ENCODE measurements at regions not wholly inside any gene's neighbourhood (a gene's known extent, or its start where the extent isn't known, plus 50 kb on each side); places are given as distances from the start of the nearest gene placed in this dataset.
"Not testable (repeated sequence)": the region's sequence is repeated elsewhere in the genome, so short reads cannot be mapped to it uniquely, and the experiment has no call there.

GRCh38 chr21:22263890-22264289 is 1265.7 kb downstream of the NCAM2 start:
- DNase-seq (ENCODE audit: low read depth in 2 of 2) = no peak

GRCh38 chr21:22277341-22277740 is 1279.1 kb downstream of the NCAM2 start:
- no peak for DNase-seq (ENCODE audit: low read depth in 2 of 2)

- no peak for DNase-seq (ENCODE audit: low read depth in 2 of 2)
Measured at GRCh38 chr21:22278366-22278765, 1280.2 kb downstream of the NCAM2 start.

- no peak for DNase-seq (ENCODE audit: low read depth in 2 of 2)
Measured at GRCh38 chr21:22280851-22281250, 1282.6 kb downstream of the NCAM2 start.

GRCh38 chr21:22288885-22289499 is 1290.8 kb downstream of the NCAM2 start:
- DNase-seq (ENCODE audit: low read depth in 2 of 2) = no peak

- DNase-seq (ENCODE audit: low read depth in 2 of 2) = no peak
Measured at GRCh38 chr21:22292144-22292543, 1293.9 kb downstream of the NCAM2 start.

GRCh38 chr21:22297575-22297974 is 1299.4 kb downstream of the NCAM2 start:
- no peak for DNase-seq (ENCODE audit: low read depth in 2 of 2)

GRCh38 chr21:22311741-22312462 is 1313.7 kb downstream of the NCAM2 start:
- DNase-seq (ENCODE audit: low read depth in 2 of 2) = no peak

- DNase-seq (ENCODE audit: low read depth in 2 of 2) = no peak
Measured at GRCh38 chr21:22314963-22315362, 1316.8 kb downstream of the NCAM2 start.

- DNase-seq (ENCODE audit: low read depth in 2 of 2) = no peak
Measured at GRCh38 chr21:22319435-22319834, 1321.2 kb downstream of the NCAM2 start.

- no peak for DNase-seq (ENCODE audit: low read depth in 2 of 2)
Measured at GRCh38 chr21:22342889-22343288, 1344.7 kb downstream of the NCAM2 start.

GRCh38 chr21:22343303-22343702 is 1345.1 kb downstream of the NCAM2 start:
- no peak for DNase-seq (ENCODE audit: low read depth in 2 of 2)

GRCh38 chr21:22343721-22344120 is 1345.5 kb downstream of the NCAM2 start:
- no peak for DNase-seq (ENCODE audit: low read depth in 2 of 2)

GRCh38 chr21:22345624-22346023 is 1347.4 kb downstream of the NCAM2 start:
- DNase-seq (ENCODE audit: low read depth in 2 of 2) = no peak

GRCh38 chr21:22346576-22346975 is 1348.4 kb downstream of the NCAM2 start:
- no peak for DNase-seq (ENCODE audit: low read depth in 2 of 2)

- no peak for DNase-seq (ENCODE audit: low read depth in 2 of 2)
Measured at GRCh38 chr21:22351076-22351475, 1352.9 kb downstream of the NCAM2 start.

GRCh38 chr21:22352088-22352487 is 1353.9 kb downstream of the NCAM2 start:
- no peak for DNase-seq (ENCODE audit: low read depth in 2 of 2)

- no peak for DNase-seq (ENCODE audit: low read depth in 2 of 2)
Measured at GRCh38 chr21:22355949-22356348, 1357.7 kb downstream of the NCAM2 start.

GRCh38 chr21:22356663-22357062 is 1358.5 kb downstream of the NCAM2 start:
- DNase-seq (ENCODE audit: low read depth in 2 of 2) = no peak

GRCh38 chr21:22359599-22359998 is 1361.4 kb downstream of the NCAM2 start:
- DNase-seq (ENCODE audit: low read depth in 2 of 2) = not testable (repeated sequence)

- DNase-seq (ENCODE audit: low read depth in 2 of 2) = no peak
Measured at GRCh38 chr21:22363504-22363903, 1365.3 kb downstream of the NCAM2 start.

- DNase-seq (ENCODE audit: low read depth in 2 of 2) = no peak
Measured at GRCh38 chr21:22364163-22364562, 1366.0 kb downstream of the NCAM2 start.

- DNase-seq (ENCODE audit: low read depth in 2 of 2) = no peak
Measured at GRCh38 chr21:22374218-22374969, 1376.2 kb downstream of the NCAM2 start.
